22Rv1 (cell line): ENCODE measurements at regions not wholly inside any gene's neighbourhood (a gene's known extent, or its start where the extent isn't known, plus 50 kb on each side); places are given as distances from the start of the nearest gene placed in this dataset.
"Not testable (repeated sequence)": the region's sequence is repeated elsewhere in the genome, so short reads cannot be mapped to it uniquely, and the experiment has no call there.

Experiments used
- H3K27ac ChIP-seq: fragments of 450-650 bp; 2 replicates; pipeline ENCODE4 v1.5.1; 2017
- CTCF ChIP-seq: fragments of 450-650 bp; IDR thresholded peaks from 2 replicates; pipeline ENCODE4 v1.5.1; 2017; ENCODE audit warnings: mild to moderate bottlenecking
- ZFX ChIP-seq: fragments of 450-650 bp; IDR thresholded peaks from 2 replicates; pipeline ENCODE4 v1.6.1; 2017; ENCODE audit warnings: antibody characterized with exemption, borderline replicate concordance

- no peak for TF ChIP-seq ZFX
- TF ChIP-seq CTCF, result no peak
- H3K27ac ChIP-seq, result no peak overlapping the region
These were observed 1158.5 kb downstream of the JRKL start for GRCh38 chr11:97548280-97548679.

GRCh38 chr11:97557399-97557798, 1167.6 kb downstream of the JRKL start:
- TF ChIP-seq ZFX (no peak), CTCF (peak; percentile 59)
- H3K27ac ChIP-seq, result no peak overlapping the region

- TF ChIP-seq CTCF (no peak), ZFX (no peak)
- no peak overlapping the region for H3K27ac ChIP-seq
These were observed 1178.0 kb downstream of the JRKL start for GRCh38 chr11:97567801-97568200.

GRCh38 chr11:97570636-97571035, 1180.8 kb downstream of the JRKL start:
- TF ChIP-seq CTCF, result no peak
- no peak for TF ChIP-seq ZFX
- no peak overlapping the region for H3K27ac ChIP-seq

GRCh38 chr11:97573771-97574170, 1184.0 kb downstream of the JRKL start:
- H3K27ac ChIP-seq, result not testable (repeated sequence)

GRCh38 chr11:97574976-97575665, 1185.3 kb downstream of the JRKL start:
- no peak for TF ChIP-seq CTCF
- no peak for TF ChIP-seq ZFX
- no peak overlapping the region for H3K27ac ChIP-seq

GRCh38 chr11:97607291-97608000, 1217.6 kb downstream of the JRKL start:
- no peak for TF ChIP-seq CTCF
- no peak for TF ChIP-seq ZFX

More at GRCh38 chr11:97607291-97608000, 1217.6 kb downstream of the JRKL start:
- H3K27ac ChIP-seq, result no peak overlapping the region
